ENCODE measurements at regions not wholly inside any gene's neighbourhood (a gene's known extent, or its start where the extent isn't known, plus 50 kb on each side); places are given as distances from the start of the nearest gene placed in this dataset.

DNA sequence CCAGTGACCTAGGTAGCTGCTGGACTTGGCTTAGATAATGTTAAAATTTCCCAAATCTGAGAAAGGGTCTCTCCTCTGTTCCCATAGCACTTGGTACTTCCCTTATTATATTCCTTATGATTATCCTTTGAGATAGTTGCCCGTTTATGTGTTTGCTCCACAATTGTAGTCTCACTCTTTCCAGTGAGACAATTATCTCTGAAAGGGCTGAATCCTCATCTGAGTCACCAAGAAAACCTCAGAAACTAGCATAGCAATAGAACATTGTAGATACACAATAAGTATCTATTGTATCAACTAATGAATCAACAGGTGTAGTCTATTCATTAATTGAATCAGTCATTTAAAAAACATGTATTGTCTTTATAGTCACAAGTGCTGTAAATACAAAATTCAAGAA lies 119.1 kb upstream of the FAR2 start:
- Histone ChIP-seq H3K9me3 (ENCODE audit: control extremely low read depth in 1 of 5, control insufficient read depth in 4 of 5, insufficient read depth in 2 of 5, low read depth in 1 of 5, low read length in 4 of 5) (no peaks in the 10 kb centered on the region), H3K36me3 (ENCODE audit: control insufficient read depth in 4 of 4, insufficient read depth in 4 of 4, low read length in 3 of 4) (no peaks in the 10 kb centered on the region), H3K27ac (ENCODE audit: insufficient read depth in 1 of 2, low read depth in 1 of 2, low read length in 2 of 2, poor library complexity in 1 of 2, severe bottlenecking in 2 of 2) (no peak overlapping the region), H3K4me1 (ENCODE audit: control extremely low read depth in 1 of 4, control insufficient read depth in 4 of 4, insufficient read depth in 4 of 4, low read length in 3 of 4) (no peaks in the 10 kb centered on the region), H3K4me3 (ENCODE audit: control insufficient read depth in 1 of 7, extremely low read depth in 1 of 7, insufficient read depth in 4 of 7, low read depth in 2 of 7, low read length in 6 of 7) (no peak overlapping the region), H3K27me3 (replicated peaks in 2 of 5; ENCODE audit: control insufficient read depth in 4 of 5, insufficient read depth in 5 of 5, low read length in 4 of 5) (peaks cover 0 to 3% (median 0%) of the 10 kb centered on the region in 5 experiments)
- no CpG with 5 or more reads among the region's 1 CpG for WGBS (ENCODE audit: insufficient coverage)
- CTCF ChIA-PET = no interaction called here
- POLR2A ChIA-PET = no interaction called here
- DNase-seq = no peak

DNA sequence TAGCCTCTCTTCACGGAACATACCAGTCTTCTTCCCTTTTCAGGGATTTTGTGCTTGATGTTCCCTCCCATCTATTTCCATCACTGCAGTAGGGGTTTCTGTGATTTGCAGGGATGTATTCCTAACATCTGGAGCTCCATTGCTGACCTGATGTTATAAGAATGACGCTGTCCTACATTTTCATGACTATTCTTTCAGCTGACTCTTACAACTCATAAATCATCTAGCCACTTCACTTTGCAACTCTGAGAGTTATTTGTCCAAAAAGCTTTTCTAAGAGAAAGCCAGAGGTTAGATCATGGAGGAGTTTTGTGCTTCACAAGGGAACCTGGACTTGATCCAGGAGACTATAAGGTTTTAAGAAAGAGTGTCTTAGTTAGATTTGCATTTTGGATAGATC lies 116.6 kb upstream of the FAR2 start:
- POLR2A ChIA-PET = no interaction called here
- WGBS (ENCODE audit: insufficient coverage) = no CpG with 5 or more reads among the region's 2 CpGs
- no peak for DNase-seq

DNA sequence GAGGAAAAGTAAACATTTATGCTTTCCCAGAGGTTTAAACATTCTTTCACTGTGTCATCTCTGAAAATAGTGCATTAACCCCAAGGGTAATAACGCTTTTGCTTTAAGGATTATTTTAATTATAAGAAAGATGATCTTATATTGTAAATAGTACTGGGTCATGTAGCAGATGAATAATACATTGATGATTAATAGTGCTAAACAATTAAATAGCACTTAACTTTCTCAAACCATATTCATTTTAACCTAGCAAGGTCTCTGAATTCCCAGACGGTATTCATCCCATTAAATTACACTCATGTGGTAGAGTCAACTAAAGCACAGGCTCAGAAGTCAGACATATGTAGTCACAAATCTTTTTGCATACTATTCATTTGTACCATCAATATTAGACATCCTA lies 115.6 kb upstream of the FAR2 start:
- no peak overlapping the region for H3K4me3 ChIP-seq (ENCODE audit: control insufficient read depth in 1 of 7, extremely low read depth in 1 of 7, insufficient read depth in 4 of 7, low read depth in 2 of 7, low read length in 6 of 7)
- POLR2A ChIA-PET = no interaction called here
- no peaks in the 10 kb centered on the region for H3K9me3 ChIP-seq (ENCODE audit: control extremely low read depth in 1 of 5, control insufficient read depth in 4 of 5, insufficient read depth in 2 of 5, low read depth in 1 of 5, low read length in 4 of 5)
- no peak overlapping the region for H3K27ac ChIP-seq (ENCODE audit: insufficient read depth in 1 of 2, low read depth in 1 of 2, low read length in 2 of 2, poor library complexity in 1 of 2, severe bottlenecking in 2 of 2)
- no peak for DNase-seq
- no peaks in the 10 kb centered on the region for H3K36me3 ChIP-seq (ENCODE audit: control insufficient read depth in 4 of 4, insufficient read depth in 4 of 4, low read length in 3 of 4)
- no peaks in the 10 kb centered on the region for H3K4me1 ChIP-seq (ENCODE audit: control extremely low read depth in 1 of 4, control insufficient read depth in 4 of 4, insufficient read depth in 4 of 4, low read length in 3 of 4)
- peaks cover 0 to 3% (median 0%) of the 10 kb centered on the region in 5 experiments for H3K27me3 ChIP-seq (replicated peaks in 2 of 5; ENCODE audit: control insufficient read depth in 4 of 5, insufficient read depth in 5 of 5, low read length in 4 of 5)
- CTCF ChIA-PET = no interaction called here
- 100% methylated on average over 1 of the region's 2 CpGs for WGBS (ENCODE audit: insufficient coverage)

More for the DNA sequence above, 116.6 kb upstream of the FAR2 start:
- Histone ChIP-seq H3K4me1 (ENCODE audit: control extremely low read depth in 1 of 4, control insufficient read depth in 4 of 4, insufficient read depth in 4 of 4, low read length in 3 of 4) (no peaks in the 10 kb centered on the region), H3K36me3 (ENCODE audit: control insufficient read depth in 4 of 4, insufficient read depth in 4 of 4, low read length in 3 of 4) (no peaks in the 10 kb centered on the region), H3K9me3 (ENCODE audit: control extremely low read depth in 1 of 5, control insufficient read depth in 4 of 5, insufficient read depth in 2 of 5, low read depth in 1 of 5, low read length in 4 of 5) (no peaks in the 10 kb centered on the region), H3K27me3 (replicated peaks in 2 of 5; ENCODE audit: control insufficient read depth in 4 of 5, insufficient read depth in 5 of 5, low read length in 4 of 5) (peaks cover 0 to 3% (median 0%) of the 10 kb centered on the region in 5 experiments), H3K27ac (ENCODE audit: insufficient read depth in 1 of 2, low read depth in 1 of 2, low read length in 2 of 2, poor library complexity in 1 of 2, severe bottlenecking in 2 of 2) (no peak overlapping the region), H3K4me3 (ENCODE audit: control insufficient read depth in 1 of 7, extremely low read depth in 1 of 7, insufficient read depth in 4 of 7, low read depth in 2 of 7, low read length in 6 of 7) (no peak overlapping the region)
- CTCF ChIA-PET = interaction anchor here (1.4 kb wide), 1 partner anchor 14 kb away, joined by 3 read pairs; no protein-coding TSS in a partner anchor

DNA sequence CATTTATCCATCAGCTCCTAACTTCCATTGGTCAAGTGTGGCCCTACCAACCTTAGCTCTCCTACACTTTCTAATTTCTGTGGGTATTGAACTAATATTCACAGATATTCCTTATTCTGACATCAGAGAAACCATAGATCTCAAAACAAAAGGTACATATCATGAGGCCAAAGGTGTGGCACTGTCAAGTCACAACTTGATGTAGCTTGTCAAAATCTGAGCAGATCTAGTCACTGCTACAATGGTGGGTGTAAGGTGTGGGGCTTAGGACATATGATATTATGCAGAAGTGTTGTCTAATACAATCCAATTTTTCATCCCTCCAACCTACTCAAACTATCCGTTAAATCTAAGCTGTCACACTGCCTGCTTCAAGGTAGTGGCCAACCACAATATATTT lies 114.0 kb upstream of the FAR2 start:
- H3K27ac ChIP-seq (ENCODE audit: insufficient read depth in 1 of 2, low read depth in 1 of 2, low read length in 2 of 2, poor library complexity in 1 of 2, severe bottlenecking in 2 of 2) = no peak overlapping the region
- POLR2A ChIA-PET = no interaction called here
- no peak for DNase-seq
- no peak overlapping the region for H3K4me3 ChIP-seq (ENCODE audit: control insufficient read depth in 1 of 7, extremely low read depth in 1 of 7, insufficient read depth in 4 of 7, low read depth in 2 of 7, low read length in 6 of 7)
- H3K4me1 ChIP-seq (ENCODE audit: control extremely low read depth in 1 of 4, control insufficient read depth in 4 of 4, insufficient read depth in 4 of 4, low read length in 3 of 4) = no peaks in the 10 kb centered on the region
- H3K27me3 ChIP-seq (replicated peaks in 2 of 5; ENCODE audit: control insufficient read depth in 4 of 5, insufficient read depth in 5 of 5, low read length in 4 of 5) = peaks cover 0 to 2% (median 0%) of the 10 kb centered on the region in 5 experiments
- 100% methylated on average over 1 of the region's 1 CpG for WGBS (ENCODE audit: insufficient coverage)
- no peaks in the 10 kb centered on the region for H3K9me3 ChIP-seq (ENCODE audit: control extremely low read depth in 1 of 5, control insufficient read depth in 4 of 5, insufficient read depth in 2 of 5, low read depth in 1 of 5, low read length in 4 of 5)
- CTCF ChIA-PET = interaction anchor here (1.6 kb wide), 1 partner anchor 10 kb away, joined by 6 read pairs; no protein-coding TSS in a partner anchor
- no peaks in the 10 kb centered on the region for H3K36me3 ChIP-seq (ENCODE audit: control insufficient read depth in 4 of 4, insufficient read depth in 4 of 4, low read length in 3 of 4)

DNA sequence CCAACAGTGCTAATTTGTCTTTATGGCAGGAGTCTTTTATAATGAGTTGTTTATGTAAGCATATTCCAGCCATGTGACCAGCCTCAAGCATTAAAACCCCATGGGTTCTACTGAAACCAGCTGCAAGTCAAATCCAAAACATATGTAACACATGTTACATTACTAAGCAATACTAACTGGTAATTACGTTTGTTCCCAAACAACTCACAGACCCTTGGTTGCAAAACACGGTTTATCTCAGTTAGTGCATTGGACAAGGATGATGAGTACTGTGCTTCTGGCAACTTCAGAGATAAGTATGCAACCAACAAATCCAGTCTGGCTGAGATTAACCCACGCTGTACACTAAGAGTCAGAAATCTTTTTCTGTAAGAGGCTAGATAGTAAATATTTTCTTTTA lies 110.1 kb upstream of the FAR2 start:
- POLR2A ChIA-PET = no interaction called here
- H3K4me1 ChIP-seq (ENCODE audit: control extremely low read depth in 1 of 4, control insufficient read depth in 4 of 4, insufficient read depth in 4 of 4, low read length in 3 of 4) = no peaks in the 10 kb centered on the region
- DNase-seq = peak in 1 of 3 donors; percentile 9
- WGBS (ENCODE audit: insufficient coverage) = 100% methylated on average over 2 of the region's 3 CpGs
- H3K9me3 ChIP-seq (ENCODE audit: control extremely low read depth in 1 of 5, control insufficient read depth in 4 of 5, insufficient read depth in 2 of 5, low read depth in 1 of 5, low read length in 4 of 5) = no peaks in the 10 kb centered on the region
- CTCF ChIA-PET = no interaction called here
- no peak overlapping the region for H3K4me3 ChIP-seq (ENCODE audit: control insufficient read depth in 1 of 7, extremely low read depth in 1 of 7, insufficient read depth in 4 of 7, low read depth in 2 of 7, low read length in 6 of 7)
- no peak overlapping the region for H3K27ac ChIP-seq (ENCODE audit: insufficient read depth in 1 of 2, low read depth in 1 of 2, low read length in 2 of 2, poor library complexity in 1 of 2, severe bottlenecking in 2 of 2)
- no peaks in the 10 kb centered on the region for H3K36me3 ChIP-seq (ENCODE audit: control insufficient read depth in 4 of 4, insufficient read depth in 4 of 4, low read length in 3 of 4)
- no peaks in the 10 kb centered on the region for H3K27me3 ChIP-seq (replicated peaks in 2 of 5; ENCODE audit: control insufficient read depth in 4 of 5, insufficient read depth in 5 of 5, low read length in 4 of 5)

DNA sequence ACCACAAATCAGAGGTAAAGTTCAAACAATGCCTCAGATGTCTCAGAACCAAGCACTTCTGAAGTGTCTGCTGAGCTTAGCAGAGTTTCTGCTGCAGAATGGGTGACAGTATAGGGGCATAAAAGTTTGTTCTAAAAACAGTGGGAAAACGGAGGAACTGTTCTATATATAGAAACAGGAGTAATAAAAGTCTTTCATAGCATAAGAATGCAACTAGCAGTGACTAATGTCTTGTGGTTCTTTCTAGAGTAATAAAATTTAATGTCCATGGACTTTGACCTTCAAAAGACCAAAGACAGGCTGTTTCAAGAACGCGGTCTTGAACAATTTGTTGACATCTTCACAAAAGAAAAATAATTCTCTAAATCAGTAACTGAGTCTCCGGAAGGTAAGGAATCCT lies 107.5 kb upstream of the FAR2 start:
- Histone ChIP-seq H3K4me3 (ENCODE audit: control insufficient read depth in 1 of 7, extremely low read depth in 1 of 7, insufficient read depth in 4 of 7, low read depth in 2 of 7, low read length in 6 of 7) (no peak overlapping the region), H3K27ac (ENCODE audit: insufficient read depth in 1 of 2, low read depth in 1 of 2, low read length in 2 of 2, poor library complexity in 1 of 2, severe bottlenecking in 2 of 2) (no peak overlapping the region), H3K4me1 (ENCODE audit: control extremely low read depth in 1 of 4, control insufficient read depth in 4 of 4, insufficient read depth in 4 of 4, low read length in 3 of 4) (no peaks in the 10 kb centered on the region), H3K36me3 (ENCODE audit: control insufficient read depth in 4 of 4, insufficient read depth in 4 of 4, low read length in 3 of 4) (no peaks in the 10 kb centered on the region), H3K27me3 (replicated peaks in 2 of 5; ENCODE audit: control insufficient read depth in 4 of 5, insufficient read depth in 5 of 5, low read length in 4 of 5) (no peaks in the 10 kb centered on the region), H3K9me3 (ENCODE audit: control extremely low read depth in 1 of 5, control insufficient read depth in 4 of 5, insufficient read depth in 2 of 5, low read depth in 1 of 5, low read length in 4 of 5) (no peaks in the 10 kb centered on the region)
- ChIA-PET POLR2A (interaction anchor here (0.6 kb wide), 1 partner anchor 280 kb away, joined by 3 read pairs; no protein-coding TSS in a partner anchor), CTCF (no interaction called here)
- 100% methylated on average over 1 of the region's 4 CpGs for WGBS (ENCODE audit: insufficient coverage)
- no peak for DNase-seq

DNA sequence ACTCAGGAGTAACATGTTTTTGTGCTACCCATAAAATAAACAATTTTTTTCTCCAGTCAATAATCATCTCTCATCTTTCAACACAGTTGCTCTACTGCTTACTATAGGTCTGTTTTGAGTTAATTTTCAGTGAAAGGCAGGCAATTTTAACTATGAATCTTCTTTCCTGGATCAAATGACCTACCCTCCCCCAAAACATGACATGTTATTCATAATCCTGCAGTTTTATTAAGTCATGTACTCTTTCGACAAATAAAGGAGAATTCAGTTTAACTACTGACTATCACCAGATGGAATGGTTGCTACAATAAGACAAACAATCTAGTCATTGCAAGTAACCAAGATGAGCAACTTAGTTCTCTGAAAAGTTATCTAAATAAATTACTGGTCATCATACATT lies 106.0 kb upstream of the FAR2 start:
- ChIA-PET POLR2A (no interaction called here), CTCF (no interaction called here)
- no peak for DNase-seq
- 100% methylated on average over 1 of the region's 1 CpG for WGBS (ENCODE audit: insufficient coverage)
- no peaks in the 10 kb centered on the region for H3K9me3 ChIP-seq (ENCODE audit: control extremely low read depth in 1 of 5, control insufficient read depth in 4 of 5, insufficient read depth in 2 of 5, low read depth in 1 of 5, low read length in 4 of 5)
- no peaks in the 10 kb centered on the region for H3K4me1 ChIP-seq (ENCODE audit: control extremely low read depth in 1 of 4, control insufficient read depth in 4 of 4, insufficient read depth in 4 of 4, low read length in 3 of 4)
- no peaks in the 10 kb centered on the region for H3K27me3 ChIP-seq (replicated peaks in 2 of 5; ENCODE audit: control insufficient read depth in 4 of 5, insufficient read depth in 5 of 5, low read length in 4 of 5)
- H3K27ac ChIP-seq (ENCODE audit: insufficient read depth in 1 of 2, low read depth in 1 of 2, low read length in 2 of 2, poor library complexity in 1 of 2, severe bottlenecking in 2 of 2) = no peak overlapping the region
- no peaks in the 10 kb centered on the region for H3K36me3 ChIP-seq (ENCODE audit: control insufficient read depth in 4 of 4, insufficient read depth in 4 of 4, low read length in 3 of 4)
- no peak overlapping the region for H3K4me3 ChIP-seq (ENCODE audit: control insufficient read depth in 1 of 7, extremely low read depth in 1 of 7, insufficient read depth in 4 of 7, low read depth in 2 of 7, low read length in 6 of 7)
